ENCODE measurements at regions not wholly inside any gene's neighbourhood (a gene's known extent, or its start where the extent isn't known, plus 50 kb on each side); places are given as distances from the start of the nearest gene placed in this dataset.

- TF ChIP-seq EZH2phosphoT487 (IDR thresholded peaks at IDR 0.05; ENCODE audit: borderline replicate concordance, low read length) = no peak
- TF ChIP-seq, protein P1, sequence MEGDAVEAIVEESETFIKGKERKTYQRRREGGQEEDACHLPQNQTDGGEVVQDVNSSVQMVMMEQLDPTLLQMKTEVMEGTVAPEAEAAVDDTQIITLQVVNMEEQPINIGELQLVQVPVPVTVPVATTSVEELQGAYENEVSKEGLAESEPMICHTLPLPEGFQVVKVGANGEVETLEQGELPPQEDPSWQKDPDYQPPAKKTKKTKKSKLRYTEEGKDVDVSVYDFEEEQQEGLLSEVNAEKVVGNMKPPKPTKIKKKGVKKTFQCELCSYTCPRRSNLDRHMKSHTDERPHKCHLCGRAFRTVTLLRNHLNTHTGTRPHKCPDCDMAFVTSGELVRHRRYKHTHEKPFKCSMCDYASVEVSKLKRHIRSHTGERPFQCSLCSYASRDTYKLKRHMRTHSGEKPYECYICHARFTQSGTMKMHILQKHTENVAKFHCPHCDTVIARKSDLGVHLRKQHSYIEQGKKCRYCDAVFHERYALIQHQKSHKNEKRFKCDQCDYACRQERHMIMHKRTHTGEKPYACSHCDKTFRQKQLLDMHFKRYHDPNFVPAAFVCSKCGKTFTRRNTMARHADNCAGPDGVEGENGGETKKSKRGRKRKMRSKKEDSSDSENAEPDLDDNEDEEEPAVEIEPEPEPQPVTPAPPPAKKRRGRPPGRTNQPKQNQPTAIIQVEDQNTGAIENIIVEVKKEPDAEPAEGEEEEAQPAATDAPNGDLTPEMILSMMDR (conservative IDR thresholded peaks at IDR 0.05; ENCODE audit: low read depth, low read length) = no peak
Measured at GRCh38 chr12:127389923-127390322, 877.0 kb upstream of the TMEM132C start.

Data from PC-3 (cell line).